ENCODE measurements at regions not wholly inside any gene's neighbourhood (a gene's known extent, or its start where the extent isn't known, plus 50 kb on each side); places are given as distances from the start of the nearest gene placed in this dataset.
"Not testable (repeated sequence)": the region's sequence is repeated elsewhere in the genome, so short reads cannot be mapped to it uniquely, and the experiment has no call there.

DNA sequence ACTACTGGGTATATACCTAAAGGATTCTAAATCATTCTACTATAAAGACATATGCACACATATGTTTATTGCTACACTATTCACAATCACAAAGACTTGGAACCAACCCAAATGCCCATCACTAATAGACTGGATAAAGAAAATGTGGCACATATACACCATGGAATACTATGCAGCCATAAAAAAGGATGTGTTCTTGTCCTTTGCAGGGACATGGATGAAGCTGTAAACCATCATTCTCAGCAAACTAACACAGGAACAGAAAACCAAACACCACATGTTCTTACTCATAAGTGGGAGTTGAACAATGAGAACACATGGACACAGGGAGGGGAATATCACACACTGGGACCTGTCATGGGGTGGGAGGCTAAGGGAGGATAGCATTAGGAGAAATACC, 249.0 kb downstream of the SLCO4C1 start:
- not testable (repeated sequence) for DNase-seq

GRCh38 chr5:102040326-102040725, 255.8 kb downstream of the SLCO4C1 start:
- DNase-seq: no peak

- DNase-seq: no peak
Measured at GRCh38 chr5:102036927-102037326, 259.2 kb downstream of the SLCO4C1 start.

DNA sequence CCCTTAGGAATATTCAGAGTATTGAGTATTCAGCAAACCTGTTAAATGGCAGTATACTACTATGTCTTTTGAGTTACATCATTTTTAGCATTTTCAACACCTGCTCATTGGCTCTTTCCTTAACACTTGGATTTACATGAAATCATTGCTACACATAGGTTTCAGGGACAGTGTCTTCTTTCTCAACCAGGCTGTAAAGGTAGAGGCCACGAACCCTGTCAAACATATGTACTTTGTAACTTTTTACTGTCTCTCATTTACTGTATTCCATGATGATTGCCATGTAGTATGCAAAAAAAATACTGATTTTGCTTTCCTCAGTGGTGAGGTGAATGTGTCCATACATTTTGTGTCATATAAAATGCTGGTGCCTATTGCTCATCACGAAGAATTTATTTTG, 264.4 kb downstream of the SLCO4C1 start:
- no peak for DNase-seq

DNA sequence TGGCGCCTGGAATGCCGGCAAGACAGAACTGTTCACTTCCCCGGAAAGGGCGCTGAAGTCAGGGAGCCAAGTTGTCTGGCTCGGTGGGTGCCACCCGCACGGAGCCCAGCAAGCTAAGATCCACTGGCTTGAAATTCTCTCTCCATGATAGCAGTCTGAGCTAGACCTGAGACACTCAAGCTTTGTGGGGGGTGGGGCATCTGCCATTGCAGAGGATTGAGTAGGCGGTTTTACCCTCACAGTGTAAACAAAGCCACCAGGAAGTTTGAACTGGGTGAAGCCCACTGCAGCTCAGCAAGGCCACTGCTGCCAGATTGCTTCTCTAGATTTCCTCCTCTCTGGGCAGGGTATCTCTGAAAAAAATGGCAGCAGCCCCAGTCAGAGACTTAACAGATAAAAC, 277.4 kb downstream of the SLCO4C1 start:
- no peak for DNase-seq

GRCh38 chr5:102018279-102018678, 277.8 kb downstream of the SLCO4C1 start:
- DNase-seq: no peak

GRCh38 chr5:102014371-102014770, 281.7 kb downstream of the SLCO4C1 start:
- DNase-seq: no peak

DNA sequence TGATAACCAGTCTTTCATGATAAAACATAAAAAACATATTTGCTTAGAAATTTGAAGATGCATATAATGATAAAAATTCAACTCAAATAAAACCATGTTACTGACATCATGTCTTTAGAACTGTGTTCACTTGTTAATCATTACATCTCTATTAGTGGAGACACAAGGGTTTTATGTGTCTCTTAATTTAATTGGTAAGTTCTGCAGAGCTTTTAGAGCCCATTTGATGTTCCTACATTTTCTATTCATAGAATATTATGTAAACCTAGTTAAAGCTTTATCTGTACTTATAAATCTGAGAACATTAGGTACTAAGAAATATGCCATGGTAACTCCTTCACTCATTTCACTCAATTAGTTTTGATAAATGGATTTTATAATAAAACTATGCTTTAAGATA, 285.4 kb downstream of the SLCO4C1 start:
- DNase-seq: no peak

- no peak for DNase-seq
Measured at GRCh38 chr5:101997235-101997634, 298.8 kb downstream of the SLCO4C1 start.

DNA sequence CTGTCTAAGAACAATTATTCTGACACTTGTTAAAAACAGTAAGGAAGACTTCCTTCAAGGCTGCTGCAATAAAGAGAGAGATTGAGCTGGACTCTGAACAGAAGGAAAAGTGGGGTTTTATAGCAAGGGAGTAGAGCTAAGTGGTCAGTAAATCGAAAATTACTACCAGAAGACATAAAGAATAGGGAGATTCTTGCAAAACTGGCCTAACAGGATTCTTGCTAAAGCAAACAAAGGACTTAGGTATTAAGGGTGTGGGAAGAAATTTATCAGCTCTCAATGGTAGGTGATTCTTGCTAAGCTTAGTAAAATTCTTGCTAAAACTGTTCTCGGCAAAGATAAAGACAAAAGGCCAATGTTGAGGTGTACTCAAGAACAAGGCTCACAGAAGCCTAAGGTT, 300.5 kb downstream of the SLCO4C1 start:
- no peak for DNase-seq

DNA sequence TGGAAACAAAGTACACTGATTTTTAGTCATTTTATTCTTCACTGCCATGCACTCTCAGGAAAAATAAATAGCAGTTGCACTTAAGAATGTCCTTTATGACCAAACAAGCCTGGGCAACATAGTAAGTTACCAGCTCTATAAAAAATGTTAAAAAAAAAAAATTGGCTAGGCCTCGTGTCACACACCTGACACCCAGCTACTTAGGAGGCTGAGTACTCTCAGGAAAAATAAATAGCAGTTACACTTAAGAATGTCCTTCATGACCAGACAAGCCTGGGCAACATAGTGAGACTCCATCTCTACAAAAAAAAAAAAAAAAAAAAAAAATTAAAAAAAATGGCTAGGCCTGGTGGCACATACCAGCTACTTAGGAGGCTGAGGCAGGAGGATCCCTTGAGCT, 304.6 kb downstream of the SLCO4C1 start:
- no peak for DNase-seq

- DNase-seq: no peak
Measured at GRCh38 chr5:101989659-101990058, 306.4 kb downstream of the SLCO4C1 start.

DNA sequence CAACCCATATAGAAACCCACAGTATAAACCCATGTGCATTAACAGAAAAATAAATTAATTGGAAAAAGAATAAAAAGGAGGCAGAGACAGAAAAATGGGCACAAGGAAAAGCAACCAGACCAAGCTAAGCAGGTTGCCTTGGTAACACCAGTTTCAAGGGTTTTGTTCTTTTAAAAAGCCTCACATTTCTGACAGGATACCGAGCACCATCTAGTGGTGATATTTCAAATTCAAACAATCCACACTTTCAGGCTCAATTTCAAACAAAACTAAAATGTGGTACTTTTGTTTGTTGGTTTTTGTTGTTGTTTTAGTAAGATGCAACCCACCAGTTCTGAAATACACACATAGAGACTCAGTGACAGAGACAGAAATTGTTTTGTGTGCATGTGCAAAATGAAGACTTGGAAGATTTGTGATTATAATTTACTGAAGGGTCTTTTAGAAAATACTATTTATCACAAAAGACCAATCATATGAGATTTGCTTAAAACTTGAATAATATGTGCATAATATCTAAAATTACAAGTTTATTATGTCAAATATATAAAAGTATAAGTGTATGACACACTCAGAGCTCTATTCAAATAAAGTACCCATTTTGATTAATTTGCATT, 318.2 kb downstream of the SLCO4C1 start:
- peak; percentile 20 for DNase-seq

GRCh38 chr5:101976933-101977332, 319.2 kb downstream of the SLCO4C1 start:
- DNase-seq: no peak

- no peak for DNase-seq
Measured at GRCh38 chr5:101969742-101970141, 326.3 kb downstream of the SLCO4C1 start.

- no peak for DNase-seq
Measured at GRCh38 chr5:101966476-101966875, 329.6 kb downstream of the SLCO4C1 start.

- DNase-seq: no peak
Measured at GRCh38 chr5:101955891-101956290, 340.2 kb downstream of the SLCO4C1 start.

DNA sequence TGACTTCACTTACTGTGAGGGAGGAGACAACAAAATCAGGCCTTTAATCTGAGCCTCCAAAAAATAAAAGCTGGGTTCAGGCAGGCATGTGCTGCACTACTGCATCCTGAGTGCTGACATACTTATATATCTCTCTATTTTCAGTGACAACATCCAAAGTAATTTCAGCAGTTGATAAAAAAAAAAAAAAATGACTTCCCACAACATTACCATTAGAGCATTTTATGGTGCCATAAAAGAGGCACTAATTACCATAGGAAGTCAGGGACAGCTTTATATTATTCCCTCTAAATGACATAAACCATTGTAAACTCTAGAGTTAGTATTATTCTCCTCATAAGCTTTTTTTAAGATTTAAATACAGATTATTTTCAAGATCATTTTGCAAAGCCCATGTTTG, 346.1 kb downstream of the SLCO4C1 start:
- no peak for DNase-seq

DNA sequence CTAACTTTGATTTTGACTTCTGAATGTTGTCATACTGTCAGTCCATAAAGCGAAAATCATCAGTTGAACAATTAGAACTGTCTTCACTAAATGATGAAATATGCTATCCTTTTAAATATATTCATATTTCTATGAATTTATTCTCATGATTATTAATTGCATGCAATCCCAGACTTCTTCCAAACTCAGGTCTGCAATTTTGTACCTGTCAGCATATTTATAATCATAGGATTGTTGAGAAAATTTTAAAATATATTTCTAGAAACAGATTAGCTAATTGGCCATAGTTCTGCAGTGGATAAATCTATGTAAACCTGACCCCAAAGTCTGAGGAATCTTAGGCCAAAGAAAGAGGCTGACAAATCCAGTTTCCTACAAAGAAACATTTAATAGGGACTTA, 347.5 kb downstream of the SLCO4C1 start:
- no peak for DNase-seq

- no peak for DNase-seq
Measured at GRCh38 chr5:101943784-101944183, 352.3 kb downstream of the SLCO4C1 start.

GRCh38 chr5:101942321-101942882, 353.7 kb downstream of the SLCO4C1 start:
- DNase-seq: peak; percentile 3

DNA sequence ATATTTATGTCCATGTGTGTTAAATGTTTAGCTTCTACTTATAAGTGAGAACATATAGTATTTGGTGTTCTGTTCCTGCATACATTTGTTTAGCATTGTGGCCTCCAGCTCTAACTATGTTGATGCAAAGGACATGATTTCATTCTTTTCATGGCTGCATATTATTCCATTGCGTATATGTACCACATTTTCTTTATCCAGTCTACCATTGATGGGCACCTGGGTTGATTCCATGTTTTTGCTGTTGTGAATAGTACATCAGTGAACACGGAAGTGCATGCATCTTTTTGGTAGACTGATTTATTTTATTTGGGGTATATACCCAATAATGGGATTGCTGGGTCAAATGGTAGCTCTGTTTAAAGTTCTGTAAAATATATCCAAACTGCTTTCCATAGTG, 359.0 kb downstream of the SLCO4C1 start:
- DNase-seq: no peak

DNA sequence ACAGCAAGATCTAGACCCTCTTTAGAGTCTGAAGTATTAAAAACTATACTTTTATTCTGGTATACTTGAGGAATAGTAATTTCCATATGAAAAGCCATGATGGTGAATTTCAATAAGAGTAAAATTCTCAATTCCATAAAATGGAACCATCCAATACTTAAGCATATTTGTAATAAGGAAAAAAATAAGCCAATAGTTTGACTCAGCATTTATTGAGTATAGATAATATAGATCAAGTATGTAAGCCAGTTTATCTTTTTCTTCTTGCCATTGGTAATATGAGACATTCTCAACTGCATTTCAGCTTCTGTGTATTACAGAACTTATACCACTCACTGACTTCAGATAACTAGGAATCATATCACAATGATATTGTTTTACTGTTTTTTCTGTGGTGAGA, 361.0 kb downstream of the SLCO4C1 start:
- no peak for DNase-seq

GRCh38 chr5:101932599-101932998, 363.5 kb downstream of the SLCO4C1 start:
- DNase-seq: no peak

GRCh38 chr5:101929628-101930027, 366.5 kb downstream of the SLCO4C1 start:
- DNase-seq: no peak

All from fibroblast of skin of right quadriceps (primary cell).